ENCODE measurements at regions not wholly inside any gene's neighbourhood (a gene's known extent, or its start where the extent isn't known, plus 50 kb on each side); places are given as distances from the start of the nearest gene placed in this dataset.

DNA sequence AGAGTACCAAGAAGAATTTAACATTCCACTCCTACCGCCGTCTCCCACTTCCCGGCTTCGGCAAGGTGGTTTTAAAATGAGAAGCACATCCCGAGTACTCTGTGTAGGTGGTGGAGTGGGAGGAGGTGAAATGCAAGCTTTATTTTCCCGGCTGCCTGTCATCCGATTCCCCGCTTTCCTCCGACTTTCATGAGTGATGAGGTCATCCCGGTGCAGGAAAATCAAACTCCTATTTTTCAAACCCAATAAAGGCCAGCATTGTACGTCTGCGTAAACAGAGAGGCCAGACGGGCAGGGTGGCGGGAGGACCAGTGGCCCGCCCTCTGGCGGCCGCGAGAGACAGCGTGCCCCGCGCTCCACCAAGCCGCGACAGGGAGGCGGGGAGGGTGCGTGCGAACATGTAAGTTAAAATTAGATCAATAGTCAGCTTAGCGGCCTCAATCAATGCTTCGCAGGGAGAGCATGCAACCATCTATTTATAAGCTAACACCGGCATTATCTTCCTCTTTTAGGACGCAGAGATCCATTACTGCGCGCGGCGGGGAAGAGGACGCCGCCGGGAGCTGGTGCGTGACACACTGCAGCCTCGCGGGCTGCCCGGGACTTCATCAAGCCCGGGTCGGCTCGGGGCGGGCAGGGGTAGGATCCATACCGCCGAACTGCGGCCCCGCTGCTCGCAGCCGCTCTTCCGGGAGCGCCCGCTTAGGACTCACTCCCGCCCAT is 163.3 kb downstream of the CD47 start:
- peak; percentile 56 for DNase-seq
- Mint-ChIP-seq H3K27ac (no peak overlapping the region), H3K4me1 (ENCODE audit: low read depth) (peaks cover 17% of the 10 kb centered on the region), H3K4me3 (peak overlapping the region; percentile 88), H3K36me3 (ENCODE audit: low read depth) (no peaks in the 10 kb centered on the region), H3K9me3 (no peaks in the 10 kb centered on the region), H3K27me3 (ENCODE audit: insufficient read depth) (peaks cover 9% of the 10 kb centered on the region)
- peak; percentile 95 for TF ChIP-seq CTCF (IDR thresholded peaks at IDR 0.05)

GRCh38 chr3:107925851-107926250 is 165.0 kb downstream of the CD47 start:
- no peak for TF ChIP-seq CTCF (IDR thresholded peaks at IDR 0.05)
- no peak for DNase-seq
- no peak overlapping the region for H3K27ac Mint-ChIP-seq

DNA sequence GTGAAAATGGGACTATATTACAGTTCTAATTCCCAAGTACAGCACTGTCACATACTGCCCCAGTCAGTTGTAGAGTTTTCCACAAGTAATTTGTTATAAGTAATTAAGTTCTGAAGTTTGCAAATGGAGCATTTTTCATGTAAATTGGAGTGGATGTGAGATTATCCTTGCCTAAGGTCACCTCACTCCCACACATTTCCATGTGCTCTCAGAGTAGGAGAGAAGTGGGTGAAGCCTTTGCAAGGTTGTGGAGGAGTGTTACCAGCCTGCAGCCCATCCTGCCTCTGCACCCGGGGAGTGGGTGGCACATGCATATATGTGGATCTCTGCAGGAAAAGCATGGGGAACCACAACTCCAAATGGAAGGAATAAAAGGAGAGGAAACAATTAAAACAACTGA is 169.8 kb downstream of the CD47 start:
- no peak for TF ChIP-seq CTCF (IDR thresholded peaks at IDR 0.05)
- DNase-seq = no peak
- Mint-ChIP-seq H3K27ac (no peak overlapping the region), H3K27me3 (ENCODE audit: insufficient read depth) (peaks cover 19% of the 10 kb centered on the region), H3K4me1 (ENCODE audit: low read depth) (no peaks in the 10 kb centered on the region), H3K36me3 (ENCODE audit: low read depth) (no peaks in the 10 kb centered on the region), H3K4me3 (no peak overlapping the region), H3K9me3 (no peaks in the 10 kb centered on the region)

More at GRCh38 chr3:107925851-107926250, 165.0 kb downstream of the CD47 start:
- no peaks in the 10 kb centered on the region for H3K9me3 Mint-ChIP-seq
- H3K27me3 Mint-ChIP-seq (ENCODE audit: insufficient read depth) = peaks cover 14% of the 10 kb centered on the region
- no peak overlapping the region for H3K4me3 Mint-ChIP-seq
- no peaks in the 10 kb centered on the region for H3K36me3 Mint-ChIP-seq (ENCODE audit: low read depth)
- peaks cover 17% of the 10 kb centered on the region for H3K4me1 Mint-ChIP-seq (ENCODE audit: low read depth)

GRCh38 chr3:107920538-107920937 is 170.3 kb downstream of the CD47 start:
- no peak for TF ChIP-seq CTCF (IDR thresholded peaks at IDR 0.05)

DNA sequence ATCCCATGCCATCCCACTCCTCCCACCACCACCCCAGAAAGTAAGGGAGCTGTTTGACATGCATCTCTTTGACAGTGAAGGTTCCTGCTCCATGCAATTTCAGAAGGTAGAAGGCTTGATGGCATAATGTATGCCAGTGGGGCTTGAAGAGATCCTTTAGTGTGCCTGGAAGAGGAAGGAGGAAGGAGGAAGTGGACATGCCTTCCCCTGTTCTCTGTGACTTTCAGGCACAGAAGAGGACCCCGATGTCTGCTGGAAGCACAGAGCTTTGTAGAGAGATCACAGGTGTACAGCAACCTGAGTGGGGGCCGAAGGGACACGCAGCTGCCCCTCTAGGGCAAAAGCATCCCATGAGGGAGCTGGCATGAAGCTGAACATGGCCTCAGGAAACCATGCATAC is 171.6 kb downstream of the CD47 start:
- no peak for TF ChIP-seq CTCF (IDR thresholded peaks at IDR 0.05)
- Mint-ChIP-seq H3K27me3 (ENCODE audit: insufficient read depth) (peaks cover 15% of the 10 kb centered on the region; the same call in 1 of the 2 replicates), H3K9me3 (no peaks in the 10 kb centered on the region), H3K27ac (no peak overlapping the region), H3K36me3 (ENCODE audit: low read depth) (no peaks in the 10 kb centered on the region), H3K4me1 (ENCODE audit: low read depth) (no peaks in the 10 kb centered on the region), H3K4me3 (no peak overlapping the region)
- DNase-seq = no peak

More at GRCh38 chr3:107920538-107920937, 170.3 kb downstream of the CD47 start:
- DNase-seq = no peak
- Mint-ChIP-seq H3K4me1 (ENCODE audit: low read depth) (no peaks in the 10 kb centered on the region), H3K36me3 (ENCODE audit: low read depth) (no peaks in the 10 kb centered on the region), H3K27ac (no peak overlapping the region), H3K27me3 (ENCODE audit: insufficient read depth) (peaks cover 19% of the 10 kb centered on the region; the same call in 1 of the 2 replicates), H3K4me3 (no peak overlapping the region), H3K9me3 (no peaks in the 10 kb centered on the region)
